ENCODE measurements at regions not wholly inside any gene's neighbourhood (a gene's known extent, or its start where the extent isn't known, plus 50 kb on each side); places are given as distances from the start of the nearest gene placed in this dataset.
"Not testable (repeated sequence)": the region's sequence is repeated elsewhere in the genome, so short reads cannot be mapped to it uniquely, and the experiment has no call there.

DNA sequence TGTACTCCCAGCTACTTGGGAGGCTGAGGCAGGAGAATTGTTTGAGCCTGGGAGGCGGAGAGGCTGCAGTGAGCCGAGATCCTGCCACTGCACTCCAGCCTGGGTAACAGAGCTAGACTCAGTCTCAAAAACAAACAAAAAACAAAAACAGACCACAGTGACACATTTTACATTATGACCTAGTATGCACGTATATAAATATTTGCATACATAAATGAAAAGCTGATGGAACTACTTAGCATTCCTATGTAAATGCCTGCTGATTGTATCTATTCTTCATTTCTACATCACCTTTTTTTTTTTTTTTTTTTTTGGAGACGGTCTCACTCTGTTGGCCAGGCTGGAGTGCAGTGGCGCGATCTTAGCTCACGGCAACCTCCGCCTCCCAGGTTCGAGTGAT lies 116.6 kb upstream of the PRKX start:
- H3K4me3 ChIP-seq (ENCODE audit: low read depth, low read length); H3K36me3 ChIP-seq (ENCODE audit: control insufficient read depth, insufficient read depth, low read length); H3K9ac ChIP-seq (ENCODE audit: low read depth, low read length); H3K4me1 ChIP-seq (ENCODE audit: control insufficient read depth, insufficient read depth, low read length); H3K27me3 ChIP-seq (ENCODE audit: control insufficient read depth, insufficient read depth, low read length); H3K9me3 ChIP-seq (ENCODE audit: control insufficient read depth, insufficient read depth, low read length); H3K27ac ChIP-seq (ENCODE audit: low read depth, low read length): not testable (repeated sequence)

DNA sequence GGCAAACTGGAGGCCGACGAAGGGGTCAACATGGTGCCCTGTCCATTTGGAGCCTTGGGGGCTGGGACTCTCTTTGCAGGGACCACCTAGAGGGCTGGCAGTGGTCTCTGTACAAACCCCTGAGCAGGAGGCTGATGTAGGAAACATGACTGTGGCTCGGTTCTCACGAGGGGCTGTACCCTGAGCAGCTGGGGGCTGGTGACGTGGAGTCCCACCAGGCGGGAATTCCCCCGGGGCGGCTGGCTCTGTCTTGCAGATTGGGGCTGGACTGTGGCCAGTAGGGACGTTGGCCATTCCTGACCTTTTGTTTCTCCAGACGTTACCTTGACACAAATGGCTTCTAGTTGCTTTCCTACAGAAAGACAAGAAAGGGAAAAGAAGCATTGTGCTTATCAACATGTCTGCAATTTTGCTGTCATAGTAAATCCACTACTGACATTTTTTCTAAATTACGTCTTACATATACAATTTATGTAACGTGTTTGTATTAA lies 115.6 kb upstream of the PRKX start:
- not testable (repeated sequence) for H3K4me3 ChIP-seq (ENCODE audit: low read depth, low read length); H3K4me1 ChIP-seq (ENCODE audit: control insufficient read depth, insufficient read depth, low read length); H3K36me3 ChIP-seq (ENCODE audit: control insufficient read depth, insufficient read depth, low read length); H3K9me3 ChIP-seq (ENCODE audit: control insufficient read depth, insufficient read depth, low read length); H3K27ac ChIP-seq (ENCODE audit: low read depth, low read length); H3K9ac ChIP-seq (ENCODE audit: low read depth, low read length); H3K27me3 ChIP-seq (ENCODE audit: control insufficient read depth, insufficient read depth, low read length)

GRCh38 chrX:3828378-3829040 lies 115.1 kb upstream of the PRKX start:
- not testable (repeated sequence) for H3K4me3 ChIP-seq (ENCODE audit: low read depth, low read length); H3K27me3 ChIP-seq (ENCODE audit: control insufficient read depth, insufficient read depth, low read length); H3K4me1 ChIP-seq (ENCODE audit: control insufficient read depth, insufficient read depth, low read length); H3K27ac ChIP-seq (ENCODE audit: low read depth, low read length); H3K9ac ChIP-seq (ENCODE audit: low read depth, low read length); H3K36me3 ChIP-seq (ENCODE audit: control insufficient read depth, insufficient read depth, low read length); H3K9me3 ChIP-seq (ENCODE audit: control insufficient read depth, insufficient read depth, low read length)

- H3K27me3 ChIP-seq (ENCODE audit: control insufficient read depth, insufficient read depth, low read length); H3K4me1 ChIP-seq (ENCODE audit: control insufficient read depth, insufficient read depth, low read length); H3K9me3 ChIP-seq (ENCODE audit: control insufficient read depth, insufficient read depth, low read length); H3K27ac ChIP-seq (ENCODE audit: low read depth, low read length); H3K4me3 ChIP-seq (ENCODE audit: low read depth, low read length); H3K9ac ChIP-seq (ENCODE audit: low read depth, low read length): not testable (repeated sequence)
- peaks cover 49% of the 10 kb centered on the region for H3K36me3 ChIP-seq (ENCODE audit: control insufficient read depth, insufficient read depth, low read length)
Measured at GRCh38 chrX:3824008-3824407, 110.6 kb upstream of the PRKX start.

GRCh38 chrX:3820167-3820566 lies 106.7 kb upstream of the PRKX start:
- Histone ChIP-seq H3K4me3 (ENCODE audit: low read depth, low read length) (no peak overlapping the region), H3K4me1 (ENCODE audit: control insufficient read depth, insufficient read depth, low read length) (0 out of 2 replicates have a peak, but pooled peaks cover 4% of the 10 kb centered on the region), H3K27me3 (ENCODE audit: control insufficient read depth, insufficient read depth, low read length) (no peaks in the 10 kb centered on the region), H3K9me3 (ENCODE audit: control insufficient read depth, insufficient read depth, low read length) (no peaks in the 10 kb centered on the region), H3K27ac (ENCODE audit: low read depth, low read length) (no peak overlapping the region), H3K9ac (ENCODE audit: low read depth, low read length) (no peak overlapping the region), H3K36me3 (ENCODE audit: control insufficient read depth, insufficient read depth, low read length) (peaks cover 65% of the 10 kb centered on the region)

- not testable (repeated sequence) for H3K4me1 ChIP-seq (ENCODE audit: control insufficient read depth, insufficient read depth, low read length); H3K9me3 ChIP-seq (ENCODE audit: control insufficient read depth, insufficient read depth, low read length); H3K4me3 ChIP-seq (ENCODE audit: low read depth, low read length); H3K27ac ChIP-seq (ENCODE audit: low read depth, low read length); H3K27me3 ChIP-seq (ENCODE audit: control insufficient read depth, insufficient read depth, low read length); H3K9ac ChIP-seq (ENCODE audit: low read depth, low read length)
- H3K36me3 ChIP-seq (ENCODE audit: control insufficient read depth, insufficient read depth, low read length): peaks cover 58% of the 10 kb centered on the region
Measured at GRCh38 chrX:3817480-3817879, 104.0 kb upstream of the PRKX start.

- Histone ChIP-seq H3K36me3 (ENCODE audit: control insufficient read depth, insufficient read depth, low read length) (peaks cover 46% of the 10 kb centered on the region), H3K9me3 (ENCODE audit: control insufficient read depth, insufficient read depth, low read length) (no peaks in the 10 kb centered on the region), H3K4me3 (ENCODE audit: low read depth, low read length) (peak overlapping the region; percentile 93), H3K27me3 (ENCODE audit: control insufficient read depth, insufficient read depth, low read length) (no peaks in the 10 kb centered on the region), H3K27ac (ENCODE audit: low read depth, low read length) (peak overlapping the region; percentile 95), H3K4me1 (ENCODE audit: control insufficient read depth, insufficient read depth, low read length) (peaks cover 13% of the 10 kb centered on the region), H3K9ac (ENCODE audit: low read depth, low read length) (peak overlapping the region; percentile 93)
Measured at GRCh38 chrX:3815896-3816664, 102.6 kb upstream of the PRKX start.

GRCh38 chrX:3811331-3812311 lies 98.2 kb upstream of the PRKX start:
- Histone ChIP-seq H3K9ac (ENCODE audit: low read depth, low read length) (no peak overlapping the region), H3K27me3 (ENCODE audit: control insufficient read depth, insufficient read depth, low read length) (0 out of 2 replicates have a peak, but pooled peaks cover 3% of the 10 kb centered on the region), H3K9me3 (ENCODE audit: control insufficient read depth, insufficient read depth, low read length) (no peaks in the 10 kb centered on the region), H3K4me1 (ENCODE audit: control insufficient read depth, insufficient read depth, low read length) (peaks cover 28% of the 10 kb centered on the region), H3K36me3 (ENCODE audit: control insufficient read depth, insufficient read depth, low read length) (peaks cover 2% of the 10 kb centered on the region; the same call in 1 of the 2 replicates), H3K4me3 (ENCODE audit: low read depth, low read length) (no peak overlapping the region), H3K27ac (ENCODE audit: low read depth, low read length) (no peak overlapping the region)

GRCh38 chrX:3807906-3808305 lies 94.5 kb upstream of the PRKX start:
- Histone ChIP-seq H3K9ac (ENCODE audit: low read depth, low read length) (no peak overlapping the region), H3K27ac (ENCODE audit: low read depth, low read length) (no peak overlapping the region), H3K4me3 (ENCODE audit: low read depth, low read length) (no peak overlapping the region), H3K4me1 (ENCODE audit: control insufficient read depth, insufficient read depth, low read length) (peaks cover 27% of the 10 kb centered on the region), H3K36me3 (ENCODE audit: control insufficient read depth, insufficient read depth, low read length) (no peaks in the 10 kb centered on the region), H3K9me3 (ENCODE audit: control insufficient read depth, insufficient read depth, low read length) (no peaks in the 10 kb centered on the region), H3K27me3 (ENCODE audit: control insufficient read depth, insufficient read depth, low read length) (0 out of 2 replicates have a peak, but pooled peaks cover 3% of the 10 kb centered on the region)

DNA sequence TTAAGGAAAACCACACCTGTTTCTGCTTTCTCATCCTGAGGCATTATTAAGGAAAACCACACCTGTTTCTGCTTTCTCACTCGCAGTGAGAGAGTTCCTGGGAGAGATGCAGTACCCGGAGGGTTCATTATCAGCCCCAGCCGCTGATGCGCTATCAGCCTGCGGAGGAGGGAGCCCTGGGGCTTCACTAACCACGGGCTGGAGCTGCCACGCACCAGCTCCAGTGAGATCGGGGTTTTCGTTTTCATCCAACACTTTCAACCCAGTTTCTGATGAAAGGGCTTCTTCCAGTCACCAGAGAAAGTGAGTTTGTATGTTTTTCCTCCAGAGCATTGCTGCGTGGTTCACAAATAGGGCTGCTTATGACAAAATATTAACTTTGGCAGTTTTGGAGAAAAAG lies 93.2 kb upstream of the PRKX start:
- Histone ChIP-seq H3K9ac (ENCODE audit: low read depth, low read length) (no peak overlapping the region), H3K27ac (ENCODE audit: low read depth, low read length) (no peak overlapping the region), H3K27me3 (ENCODE audit: control insufficient read depth, insufficient read depth, low read length) (0 out of 2 replicates have a peak, but pooled peaks cover 3% of the 10 kb centered on the region), H3K9me3 (ENCODE audit: control insufficient read depth, insufficient read depth, low read length) (no peaks in the 10 kb centered on the region), H3K4me1 (ENCODE audit: control insufficient read depth, insufficient read depth, low read length) (peaks cover 20% of the 10 kb centered on the region), H3K36me3 (ENCODE audit: control insufficient read depth, insufficient read depth, low read length) (no peaks in the 10 kb centered on the region), H3K4me3 (ENCODE audit: low read depth, low read length) (no peak overlapping the region)

All from HUES48 (cell line).